ENCODE measurements at regions not wholly inside any gene's neighbourhood (a gene's known extent, or its start where the extent isn't known, plus 50 kb on each side); places are given as distances from the start of the nearest gene placed in this dataset.

DNA sequence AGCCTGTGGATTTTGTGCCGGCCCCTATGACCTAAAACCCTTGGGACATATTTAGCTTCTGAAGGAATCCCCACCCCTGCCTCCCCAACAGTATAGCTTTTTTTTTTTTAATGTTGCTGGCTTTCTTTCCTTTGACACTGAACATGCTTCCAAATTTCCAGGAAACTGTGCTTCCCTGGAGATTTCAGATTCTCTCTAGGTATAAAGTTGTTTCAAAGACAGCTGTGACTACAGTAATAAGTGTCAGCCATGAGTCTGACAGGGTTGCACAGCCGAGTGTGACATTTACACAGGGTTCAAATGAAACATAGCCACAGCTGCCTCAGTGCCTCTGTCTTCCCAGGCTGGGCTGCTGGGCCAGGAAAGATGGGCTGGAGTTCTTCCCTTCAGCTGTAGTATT is 466.6 kb upstream of the COBL start:
- in situ Hi-C loops (cut with MboI; ENCODE audit: low pct_unique_long_range_greater_than_20kb, low sequenced_read_pairs, unreplicated experiment): no loop called here
- TF ChIP-seq, protein P1, sequence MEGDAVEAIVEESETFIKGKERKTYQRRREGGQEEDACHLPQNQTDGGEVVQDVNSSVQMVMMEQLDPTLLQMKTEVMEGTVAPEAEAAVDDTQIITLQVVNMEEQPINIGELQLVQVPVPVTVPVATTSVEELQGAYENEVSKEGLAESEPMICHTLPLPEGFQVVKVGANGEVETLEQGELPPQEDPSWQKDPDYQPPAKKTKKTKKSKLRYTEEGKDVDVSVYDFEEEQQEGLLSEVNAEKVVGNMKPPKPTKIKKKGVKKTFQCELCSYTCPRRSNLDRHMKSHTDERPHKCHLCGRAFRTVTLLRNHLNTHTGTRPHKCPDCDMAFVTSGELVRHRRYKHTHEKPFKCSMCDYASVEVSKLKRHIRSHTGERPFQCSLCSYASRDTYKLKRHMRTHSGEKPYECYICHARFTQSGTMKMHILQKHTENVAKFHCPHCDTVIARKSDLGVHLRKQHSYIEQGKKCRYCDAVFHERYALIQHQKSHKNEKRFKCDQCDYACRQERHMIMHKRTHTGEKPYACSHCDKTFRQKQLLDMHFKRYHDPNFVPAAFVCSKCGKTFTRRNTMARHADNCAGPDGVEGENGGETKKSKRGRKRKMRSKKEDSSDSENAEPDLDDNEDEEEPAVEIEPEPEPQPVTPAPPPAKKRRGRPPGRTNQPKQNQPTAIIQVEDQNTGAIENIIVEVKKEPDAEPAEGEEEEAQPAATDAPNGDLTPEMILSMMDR (IDR thresholded peaks at IDR 0.05; ENCODE audit: extremely low read depth, insufficient read depth, missing control alignments): no peak
- DNase-seq (ENCODE audit: low spot score): no peak

DNA sequence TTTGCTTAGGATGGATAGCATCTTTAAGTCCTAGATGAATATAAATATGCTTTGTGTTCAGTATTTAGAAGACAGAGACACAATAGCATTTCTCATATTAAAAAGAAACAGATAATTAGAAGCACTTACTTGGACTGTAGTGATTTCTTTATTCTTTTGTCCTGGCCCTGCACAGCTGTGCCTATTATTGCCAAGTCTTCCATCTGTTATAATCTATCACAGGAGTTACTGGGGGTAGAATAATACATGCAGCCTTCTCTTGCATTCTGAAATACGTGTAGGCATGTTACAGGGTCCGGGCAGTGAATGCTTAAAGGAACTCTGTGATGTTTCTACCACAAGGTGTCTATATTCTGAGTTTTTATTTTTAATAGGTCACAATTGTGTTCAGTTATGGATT is 461.5 kb upstream of the COBL start:
- TF ChIP-seq, protein P1 (IDR thresholded peaks at IDR 0.05; ENCODE audit: extremely low read depth, insufficient read depth, missing control alignments): no peak
- no peak for DNase-seq (ENCODE audit: low spot score)
- in situ Hi-C loops (cut with MboI; ENCODE audit: low pct_unique_long_range_greater_than_20kb, low sequenced_read_pairs, unreplicated experiment): no loop called here

DNA sequence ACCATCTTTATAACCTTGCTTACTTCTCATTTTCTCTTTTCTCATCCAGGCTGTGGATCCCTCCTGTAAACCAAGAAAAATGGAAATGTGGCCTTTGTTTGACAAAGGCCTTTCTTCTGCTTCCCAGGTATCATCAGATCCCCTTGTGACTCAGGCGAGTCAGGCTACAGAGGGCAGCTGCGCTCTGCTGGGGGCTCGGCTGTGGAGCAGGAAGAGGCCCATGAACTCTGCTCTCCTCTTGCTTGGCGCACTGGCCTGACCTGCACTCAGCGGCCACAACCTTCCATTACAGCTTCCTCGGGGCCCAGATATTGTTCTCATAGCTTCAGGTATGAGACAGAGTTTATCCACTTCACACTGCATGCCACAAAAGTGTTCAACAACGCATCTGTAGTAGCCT is 457.6 kb upstream of the COBL start:
- in situ Hi-C loops (cut with MboI; ENCODE audit: low pct_unique_long_range_greater_than_20kb, low sequenced_read_pairs, unreplicated experiment): no loop called here
- TF ChIP-seq, protein P1 (IDR thresholded peaks at IDR 0.05; ENCODE audit: extremely low read depth, insufficient read depth, missing control alignments): no peak
- no peak for DNase-seq (ENCODE audit: low spot score)

DNA sequence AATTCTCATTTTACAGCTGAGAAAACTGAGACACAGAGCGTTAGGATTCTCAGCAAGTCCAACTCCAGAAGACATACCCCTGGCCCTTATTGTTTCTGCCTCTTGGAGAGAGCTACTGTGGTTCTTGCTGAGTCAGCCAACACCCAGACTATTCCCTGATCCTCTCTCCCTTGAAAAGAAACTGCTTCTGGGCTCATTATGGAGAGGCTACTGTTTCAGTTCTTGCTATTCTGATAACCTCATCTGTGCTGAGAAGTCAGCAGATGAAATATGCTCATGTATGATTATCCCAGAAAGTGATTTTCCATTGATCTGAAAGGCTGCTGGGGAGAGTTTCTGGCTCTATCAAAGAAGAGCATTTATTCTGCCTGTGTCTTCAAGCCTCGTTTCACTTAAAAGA is 455.6 kb upstream of the COBL start:
- TF ChIP-seq, protein P1 (IDR thresholded peaks at IDR 0.05; ENCODE audit: extremely low read depth, insufficient read depth, missing control alignments): no peak
- no peak for DNase-seq (ENCODE audit: low spot score)
- in situ Hi-C loops (cut with MboI; ENCODE audit: low pct_unique_long_range_greater_than_20kb, low sequenced_read_pairs, unreplicated experiment): no loop called here

DNA sequence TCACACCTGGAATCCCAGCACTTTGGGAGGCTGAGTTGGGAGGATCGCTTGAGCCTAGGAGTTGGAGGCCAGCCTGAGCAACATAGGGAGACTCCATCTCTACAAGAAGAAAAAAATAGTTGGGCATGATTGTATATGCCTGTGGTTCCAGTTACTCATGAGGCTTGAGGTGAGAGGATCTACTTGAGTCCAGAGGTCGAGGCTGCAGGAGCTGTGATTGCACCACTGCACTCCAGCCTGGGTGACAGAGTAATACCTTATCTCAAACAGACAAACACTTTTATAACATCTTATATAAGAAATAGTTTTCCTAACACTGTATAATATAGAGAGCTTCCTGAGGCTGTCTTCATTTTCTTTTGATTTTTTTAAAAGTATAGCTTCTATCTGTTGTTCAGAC is 448.4 kb upstream of the COBL start:
- TF ChIP-seq, protein P1 (IDR thresholded peaks at IDR 0.05; ENCODE audit: extremely low read depth, insufficient read depth, missing control alignments): no peak
- no peak for DNase-seq (ENCODE audit: low spot score)
- in situ Hi-C loops (cut with MboI; ENCODE audit: low pct_unique_long_range_greater_than_20kb, low sequenced_read_pairs, unreplicated experiment): no loop called here

DNA sequence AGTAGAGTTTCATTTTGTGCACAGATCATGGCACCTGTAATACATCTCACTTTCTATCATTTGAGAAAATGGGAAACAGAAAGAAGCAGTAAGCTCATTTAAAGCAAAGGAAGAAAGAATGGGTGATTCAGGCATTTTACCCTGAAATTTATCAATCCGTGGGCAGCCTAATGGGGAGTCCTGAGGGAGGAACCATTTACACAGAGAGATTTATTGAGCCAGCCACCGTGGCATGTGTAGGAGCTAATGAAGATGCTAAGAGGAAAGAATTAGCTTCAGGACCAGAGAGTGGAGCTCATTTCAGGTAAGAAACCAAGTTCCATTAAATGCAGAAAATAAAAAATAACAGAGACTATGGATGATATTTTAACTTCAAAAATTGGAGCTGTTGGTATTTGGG is 443.4 kb upstream of the COBL start:
- DNase-seq (ENCODE audit: low spot score): no peak
- in situ Hi-C loops (cut with MboI; ENCODE audit: low pct_unique_long_range_greater_than_20kb, low sequenced_read_pairs, unreplicated experiment): no loop called here
- TF ChIP-seq, protein P1 (IDR thresholded peaks at IDR 0.05; ENCODE audit: extremely low read depth, insufficient read depth, missing control alignments): no peak

DNA sequence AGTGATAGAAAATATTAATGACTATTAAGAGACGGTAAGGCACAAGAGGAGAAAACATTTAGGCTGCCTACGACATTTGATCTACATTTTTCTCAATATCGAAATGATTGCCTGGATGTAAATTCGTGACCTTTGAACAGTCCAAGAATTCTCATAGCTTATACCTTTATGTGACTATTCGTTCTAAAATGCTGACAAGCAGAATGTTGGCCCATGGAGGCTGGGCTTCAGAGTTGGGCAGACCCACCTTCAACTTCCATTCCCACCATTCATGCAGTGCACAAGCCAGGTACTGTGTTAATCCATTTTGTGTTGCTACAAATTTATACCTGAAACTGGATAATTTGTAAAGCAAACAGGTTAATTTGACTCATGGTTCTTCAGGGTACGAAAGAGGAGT is 441.4 kb upstream of the COBL start:
- DNase-seq (ENCODE audit: low spot score): no peak
- in situ Hi-C loops (cut with MboI; ENCODE audit: low pct_unique_long_range_greater_than_20kb, low sequenced_read_pairs, unreplicated experiment): no loop called here
- TF ChIP-seq, protein P1 (IDR thresholded peaks at IDR 0.05; ENCODE audit: extremely low read depth, insufficient read depth, missing control alignments): no peak
